ENCODE measurements at regions not wholly inside any gene's neighbourhood (a gene's known extent, or its start where the extent isn't known, plus 50 kb on each side); places are given as distances from the start of the nearest gene placed in this dataset.

GRCh38 chr5:159741829-159742322, 174.4 kb upstream of the ADRA1B start:
- ATAC-seq (replicated peaks) (no peak), DNase-seq (no peak)
- H3K27me3 Mint-ChIP-seq: peaks cover 16 to 45% of the 10 kb centered on the region in 2 donors
- peaks cover 2 to 3% of the 10 kb centered on the region in 2 donors for H3K9me3 Mint-ChIP-seq
- H3K27ac Mint-ChIP-seq: no peak overlapping the region
- no peak overlapping the region for H3K4me3 Mint-ChIP-seq
- H3K36me3 Mint-ChIP-seq: no peaks in the 10 kb centered on the region
- no peaks in the 10 kb centered on the region for H3K4me1 Mint-ChIP-seq

- Mint-ChIP-seq H3K4me1 (no peaks in the 10 kb centered on the region), H3K4me3 (no peak overlapping the region), H3K27ac (no peak overlapping the region), H3K27me3 (peaks cover 16 to 32% of the 10 kb centered on the region in 2 donors), H3K36me3 (no peaks in the 10 kb centered on the region), H3K9me3 (peaks cover 2 to 3% of the 10 kb centered on the region in 2 donors)
- no peak for DNase-seq
- ATAC-seq (replicated peaks): no peak
These were observed 173.0 kb upstream of the ADRA1B start for GRCh38 chr5:159743234-159743633.

- H3K27me3 Mint-ChIP-seq: peaks cover 0 to 9% of the 10 kb centered on the region in 2 donors
- no peak overlapping the region for H3K27ac Mint-ChIP-seq
- DNase-seq (no peak), ATAC-seq (replicated peaks) (no peak)
- H3K4me1 Mint-ChIP-seq: peaks cover 0 to 2% of the 10 kb centered on the region in 2 donors
- H3K9me3 Mint-ChIP-seq: peaks cover 0 to under 1% of the 10 kb centered on the region in 2 donors
- peaks cover 0 to 3% of the 10 kb centered on the region in 2 donors for H3K36me3 Mint-ChIP-seq
- H3K4me3 Mint-ChIP-seq: no peak overlapping the region
These were observed 169.6 kb upstream of the ADRA1B start for GRCh38 chr5:159746707-159747106.

GRCh38 chr5:159749146-159749545, 167.1 kb upstream of the ADRA1B start:
- DNase-seq: no peak
- Mint-ChIP-seq H3K36me3 (peaks cover 0 to 3% of the 10 kb centered on the region in 2 donors), H3K9me3 (peaks cover 3 to 5% of the 10 kb centered on the region in 2 donors), H3K27ac (no peak overlapping the region), H3K4me3 (no peak overlapping the region), H3K27me3 (peaks cover 0 to under 1% of the 10 kb centered on the region in 2 donors), H3K4me1 (peaks cover 0 to 2% of the 10 kb centered on the region in 2 donors)
- ATAC-seq (replicated peaks): no peak

- H3K4me3 Mint-ChIP-seq: no peak overlapping the region
- ATAC-seq (replicated peaks) (no peak), DNase-seq (no peak)
- peaks cover 0 to 2% of the 10 kb centered on the region in 2 donors for H3K4me1 Mint-ChIP-seq
- H3K27ac Mint-ChIP-seq: no peak overlapping the region
- H3K27me3 Mint-ChIP-seq: peaks cover 0 to 3% of the 10 kb centered on the region in 2 donors
- peaks cover 0 to 3% of the 10 kb centered on the region in 2 donors for H3K36me3 Mint-ChIP-seq
- H3K9me3 Mint-ChIP-seq: peaks cover 3 to 8% of the 10 kb centered on the region in 2 donors
These were observed 166.1 kb upstream of the ADRA1B start for GRCh38 chr5:159750226-159750625.

GRCh38 chr5:159751459-159751858, 164.8 kb upstream of the ADRA1B start:
- no peak for ATAC-seq (replicated peaks)
- DNase-seq: no peak
- Mint-ChIP-seq H3K27ac (no peak overlapping the region), H3K36me3 (peaks cover 0 to 3% of the 10 kb centered on the region in 2 donors), H3K27me3 (peaks cover 0 to 3% of the 10 kb centered on the region in 2 donors), H3K4me3 (no peak overlapping the region), H3K9me3 (peaks cover 3 to 8% of the 10 kb centered on the region in 2 donors), H3K4me1 (peaks cover 0 to 2% of the 10 kb centered on the region in 2 donors)

- Mint-ChIP-seq H3K36me3 (peaks cover 0 to 3% of the 10 kb centered on the region in 2 donors), H3K4me3 (no peak overlapping the region), H3K4me1 (peaks cover 0 to 2% of the 10 kb centered on the region in 2 donors), H3K9me3 (peaks cover 3 to 8% of the 10 kb centered on the region in 2 donors), H3K27me3 (peaks cover 0 to 3% of the 10 kb centered on the region in 2 donors), H3K27ac (no peak overlapping the region)
- ATAC-seq (replicated peaks) (no peak), DNase-seq (no peak)
These were observed 163.5 kb upstream of the ADRA1B start for GRCh38 chr5:159752622-159753275.

GRCh38 chr5:159758189-159758588, 158.1 kb upstream of the ADRA1B start:
- DNase-seq: no peak
- no peaks in the 10 kb centered on the region for H3K36me3 Mint-ChIP-seq
- no peak overlapping the region for H3K27ac Mint-ChIP-seq
- peaks cover under 1% of the 10 kb centered on the region in 2 donors for H3K4me1 Mint-ChIP-seq
- peaks cover 3 to 6% of the 10 kb centered on the region in 2 donors for H3K27me3 Mint-ChIP-seq
- H3K9me3 Mint-ChIP-seq: peaks cover 0 to 3% of the 10 kb centered on the region in 2 donors
- H3K4me3 Mint-ChIP-seq: no peak overlapping the region
- no peak for ATAC-seq (replicated peaks)

GRCh38 chr5:159759791-159760290, 156.4 kb upstream of the ADRA1B start:
- Mint-ChIP-seq H3K4me3 (no peak overlapping the region), H3K9me3 (no peaks in the 10 kb centered on the region), H3K4me1 (peaks cover 8 to 11% of the 10 kb centered on the region in 2 donors), H3K27me3 (peaks cover 0 to 16% of the 10 kb centered on the region in 2 donors), H3K27ac (no peak overlapping the region), H3K36me3 (no peaks in the 10 kb centered on the region)
- ATAC-seq (replicated peaks): no peak
- DNase-seq: no peak

GRCh38 chr5:159762921-159763320, 153.4 kb upstream of the ADRA1B start:
- DNase-seq (no peak), ATAC-seq (replicated peaks) (no peak)
- H3K4me1 Mint-ChIP-seq: peaks cover 15 to 28% of the 10 kb centered on the region in 2 donors
- H3K27me3 Mint-ChIP-seq: peaks cover 4 to 20% of the 10 kb centered on the region in 2 donors
- H3K9me3 Mint-ChIP-seq: peaks cover 0 to 2% of the 10 kb centered on the region in 2 donors
- H3K36me3 Mint-ChIP-seq: peaks cover 0 to 5% of the 10 kb centered on the region in 2 donors
- H3K4me3 Mint-ChIP-seq: no peak overlapping the region
- no peak overlapping the region for H3K27ac Mint-ChIP-seq

GRCh38 chr5:159763562-159763961, 152.7 kb upstream of the ADRA1B start:
- peaks cover 0 to 2% of the 10 kb centered on the region in 2 donors for H3K9me3 Mint-ChIP-seq
- no peak overlapping the region for H3K27ac Mint-ChIP-seq
- no peak overlapping the region for H3K4me3 Mint-ChIP-seq
- DNase-seq (no peak), ATAC-seq (replicated peaks) (no peak)
- peaks cover 0 to 5% of the 10 kb centered on the region in 2 donors for H3K36me3 Mint-ChIP-seq
- peaks cover 7 to 25% of the 10 kb centered on the region in 2 donors for H3K27me3 Mint-ChIP-seq
- peaks cover 15 to 28% of the 10 kb centered on the region in 2 donors for H3K4me1 Mint-ChIP-seq

GRCh38 chr5:159764283-159765134, 151.8 kb upstream of the ADRA1B start:
- Mint-ChIP-seq H3K36me3 (peaks cover 0 to 5% of the 10 kb centered on the region in 2 donors), H3K4me1 (peaks cover 15 to 28% of the 10 kb centered on the region in 2 donors), H3K4me3 (no peak overlapping the region), H3K9me3 (peaks cover 0 to 2% of the 10 kb centered on the region in 2 donors), H3K27me3 (peaks cover 11 to 25% of the 10 kb centered on the region in 2 donors), H3K27ac (no peak overlapping the region)
- no peak for DNase-seq
- no peak for ATAC-seq (replicated peaks)

GRCh38 chr5:159765135-159765433, 151.2 kb upstream of the ADRA1B start:
- Mint-ChIP-seq H3K36me3 (peaks cover 0 to 5% of the 10 kb centered on the region in 2 donors), H3K27ac (no peak overlapping the region), H3K27me3 (peaks cover 11 to 25% of the 10 kb centered on the region in 2 donors), H3K9me3 (peaks cover 0 to 2% of the 10 kb centered on the region in 2 donors), H3K4me3 (no peak overlapping the region), H3K4me1 (peaks cover 15 to 28% of the 10 kb centered on the region in 2 donors)
- ATAC-seq (replicated peaks): no peak
- no peak for DNase-seq

- no peak overlapping the region for H3K27ac Mint-ChIP-seq
- ATAC-seq (replicated peaks): peak; percentile 94 to 97
These were observed 150.3 kb upstream of the ADRA1B start for GRCh38 chr5:159765760-159766517.

More at GRCh38 chr5:159765760-159766517, 150.3 kb upstream of the ADRA1B start:
- H3K4me1 Mint-ChIP-seq: peaks cover 15 to 28% of the 10 kb centered on the region in 2 donors
- H3K36me3 Mint-ChIP-seq: peaks cover 0 to 5% of the 10 kb centered on the region in 2 donors
- H3K27me3 Mint-ChIP-seq: peaks cover 11 to 20% of the 10 kb centered on the region in 2 donors
- no peak overlapping the region for H3K4me3 Mint-ChIP-seq
- peaks cover 0 to 2% of the 10 kb centered on the region in 2 donors for H3K9me3 Mint-ChIP-seq
- peak; percentile 17 for DNase-seq
